GM18517 (cell line): ENCODE measurements at regions not wholly inside any gene's neighbourhood (a gene's known extent, or its start where the extent isn't known, plus 50 kb on each side); places are given as distances from the start of the nearest gene placed in this dataset.

Experiments used
- ATAC-seq: cut with Tn5 transposase; IDR thresholded peaks from one replicate; pipeline ENCODE4 v1.9.1; 2021; ENCODE audit warnings: mild to moderate bottlenecking, moderate library complexity; ENCODE audit not compliant: unreplicated experiment

- ATAC-seq = no peak
Observed at GRCh38 chr9:99361817-99362216, 139.7 kb downstream of the SEC61B start.

- no peak for ATAC-seq
Observed at GRCh38 chr9:99362321-99362720, 140.2 kb downstream of the SEC61B start.

GRCh38 chr9:99363509-99363908 is 141.4 kb downstream of the SEC61B start:
- no peak for ATAC-seq

- ATAC-seq = no peak
Observed at GRCh38 chr9:99365233-99365980, 143.3 kb downstream of the SEC61B start.

GRCh38 chr9:99366183-99366582 is 144.1 kb downstream of the SEC61B start:
- no peak for ATAC-seq

GRCh38 chr9:99366621-99367020 is 144.5 kb downstream of the SEC61B start:
- ATAC-seq = no peak

- ATAC-seq = no peak
Observed at GRCh38 chr9:99368341-99369326, 146.6 kb downstream of the SEC61B start.

GRCh38 chr9:99369327-99369722 is 147.2 kb downstream of the SEC61B start:
- no peak for ATAC-seq

GRCh38 chr9:99370376-99370775 is 148.3 kb downstream of the SEC61B start:
- ATAC-seq = no peak

GRCh38 chr9:99371376-99371775 is 149.3 kb downstream of the SEC61B start:
- ATAC-seq = no peak

GRCh38 chr9:99373912-99374311 is 151.8 kb downstream of the SEC61B start:
- no peak for ATAC-seq

GRCh38 chr9:99374793-99375192 is 152.7 kb downstream of the SEC61B start:
- ATAC-seq = no peak

- ATAC-seq = no peak
Observed at GRCh38 chr9:99375481-99375880, 153.4 kb downstream of the SEC61B start.

- ATAC-seq = no peak
Observed at GRCh38 chr9:99377790-99378775, 156.0 kb downstream of the SEC61B start.

- no peak for ATAC-seq
Observed at GRCh38 chr9:99383536-99383935, 161.5 kb downstream of the SEC61B start.

GRCh38 chr9:99385215-99385614 is 163.1 kb downstream of the SEC61B start:
- ATAC-seq = no peak

- no peak for ATAC-seq
Observed at GRCh38 chr9:99385814-99386279, 163.8 kb downstream of the SEC61B start.

- no peak for ATAC-seq
Observed at GRCh38 chr9:99387431-99387830, 165.3 kb downstream of the SEC61B start.

- ATAC-seq = no peak
Observed at GRCh38 chr9:99389087-99390033, 167.3 kb downstream of the SEC61B start.
